DND-41 (cell line): ENCODE measurements at regions not wholly inside any gene's neighbourhood (a gene's known extent, or its start where the extent isn't known, plus 50 kb on each side); places are given as distances from the start of the nearest gene placed in this dataset.

Experiments used
- CTCF ChIP-seq: IDR thresholded peaks from 2 replicates; pipeline ENCODE4 v1.5.1; 2012; ENCODE audit warnings: borderline replicate concordance, low read length, moderate library complexity, mild to moderate bottlenecking; ENCODE audit not compliant: poor library complexity, severe bottlenecking; ENCODE audit errors: extremely low read depth
- EZH2 ChIP-seq: IDR thresholded peaks from 3 replicates; pipeline ENCODE4 v1.6.1; 2012; ENCODE audit warnings: borderline replicate concordance, low read depth, mild to moderate bottlenecking, moderate library complexity, low read length, inconsistent platforms; ENCODE audit not compliant: severe bottlenecking

GRCh38 chr2:228533156-228533555, 351.7 kb upstream of the SPHKAP start:
- TF ChIP-seq CTCF (no peak), EZH2 (no peak)
